NCI-H526 (cell line): ENCODE measurements at regions not wholly inside any gene's neighbourhood (a gene's known extent, or its start where the extent isn't known, plus 50 kb on each side); places are given as distances from the start of the nearest gene placed in this dataset.
A peak's percentile ranks its signal among the peaks of the same experiment; 100 is the strongest.

ENCODE experiments used
- DNase-seq, 2 experiments: peaks; one replicate each; lab custom pipeline; 2025; lab: John Stamatoyannopoulos, UW

- no peak for DNase-seq
Measured at GRCh38 chr12:15033029-15033428, 60.2 kb downstream of the PDE6H start.

GRCh38 chr12:15033641-15034040 is 60.8 kb downstream of the PDE6H start:
- no peak for DNase-seq

- no peak for DNase-seq
Measured at GRCh38 chr12:15035185-15035584, 62.3 kb downstream of the PDE6H start.

GRCh38 chr12:15037091-15037687 is 64.3 kb downstream of the PDE6H start:
- no peak for DNase-seq

GRCh38 chr12:15038137-15038536 is 65.3 kb downstream of the PDE6H start:
- DNase-seq: no peak

GRCh38 chr12:15044471-15044870 is 71.6 kb downstream of the PDE6H start:
- DNase-seq: no peak

GRCh38 chr12:15045451-15045850 is 72.6 kb downstream of the PDE6H start:
- DNase-seq: no peak

GRCh38 chr12:15047611-15048010 is 74.8 kb downstream of the PDE6H start:
- no peak for DNase-seq

- no peak for DNase-seq
Measured at GRCh38 chr12:15049461-15050153, 76.8 kb downstream of the PDE6H start.

GRCh38 chr12:15050659-15051058 is 77.8 kb downstream of the PDE6H start:
- peak; percentile 5 for DNase-seq

GRCh38 chr12:15052691-15053090 is 79.8 kb downstream of the PDE6H start:
- DNase-seq: no peak

GRCh38 chr12:15056218-15056617 is 83.4 kb downstream of the PDE6H start:
- DNase-seq: peak; percentile 51 to 69
